ENCODE measurements at regions not wholly inside any gene's neighbourhood (a gene's known extent, or its start where the extent isn't known, plus 50 kb on each side); places are given as distances from the start of the nearest gene placed in this dataset.

GRCh38 chrX:94551831-94552230 lies 877.8 kb downstream of the FAM133A start:
- no peak for DNase-seq
- intact Hi-C loops (cut with DNase I; ENCODE audit: low total_unique reads) = no loop called here
- H3K9me3 ChIP-seq = no peaks in the 10 kb centered on the region
- no peaks in the 10 kb centered on the region for H3K27me3 ChIP-seq
- H3K36me3 ChIP-seq (ENCODE audit: low read depth, missing control alignments) = no peaks in the 10 kb centered on the region
- no peak overlapping the region for H3K27ac ChIP-seq
- WGBS, 2 donors = 64 to 77% methylated on average over 4 of the region's 4 CpGs
- H3K4me3 ChIP-seq = no peak overlapping the region
- no peak for TF ChIP-seq POLR2A (IDR thresholded peaks at IDR 0.05)
- TF ChIP-seq, protein P1, sequence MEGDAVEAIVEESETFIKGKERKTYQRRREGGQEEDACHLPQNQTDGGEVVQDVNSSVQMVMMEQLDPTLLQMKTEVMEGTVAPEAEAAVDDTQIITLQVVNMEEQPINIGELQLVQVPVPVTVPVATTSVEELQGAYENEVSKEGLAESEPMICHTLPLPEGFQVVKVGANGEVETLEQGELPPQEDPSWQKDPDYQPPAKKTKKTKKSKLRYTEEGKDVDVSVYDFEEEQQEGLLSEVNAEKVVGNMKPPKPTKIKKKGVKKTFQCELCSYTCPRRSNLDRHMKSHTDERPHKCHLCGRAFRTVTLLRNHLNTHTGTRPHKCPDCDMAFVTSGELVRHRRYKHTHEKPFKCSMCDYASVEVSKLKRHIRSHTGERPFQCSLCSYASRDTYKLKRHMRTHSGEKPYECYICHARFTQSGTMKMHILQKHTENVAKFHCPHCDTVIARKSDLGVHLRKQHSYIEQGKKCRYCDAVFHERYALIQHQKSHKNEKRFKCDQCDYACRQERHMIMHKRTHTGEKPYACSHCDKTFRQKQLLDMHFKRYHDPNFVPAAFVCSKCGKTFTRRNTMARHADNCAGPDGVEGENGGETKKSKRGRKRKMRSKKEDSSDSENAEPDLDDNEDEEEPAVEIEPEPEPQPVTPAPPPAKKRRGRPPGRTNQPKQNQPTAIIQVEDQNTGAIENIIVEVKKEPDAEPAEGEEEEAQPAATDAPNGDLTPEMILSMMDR (IDR thresholded peaks at IDR 0.05) = no peak
- H3K4me1 ChIP-seq = no peaks in the 10 kb centered on the region

- no peak for TF ChIP-seq POLR2A (IDR thresholded peaks at IDR 0.05)
- TF ChIP-seq, protein P1 (IDR thresholded peaks at IDR 0.05) = no peak
- 47 to 58% methylated on average over 3 to 4 of the region's 4 CpGs for WGBS, 2 donors
- Histone ChIP-seq H3K4me3 (no peak overlapping the region), H3K27me3 (no peaks in the 10 kb centered on the region), H3K27ac (no peak overlapping the region), H3K9me3 (no peaks in the 10 kb centered on the region), H3K36me3 (ENCODE audit: low read depth, missing control alignments) (no peaks in the 10 kb centered on the region), H3K4me1 (no peaks in the 10 kb centered on the region)
- intact Hi-C loops (cut with DNase I; ENCODE audit: low total_unique reads) = no loop called here
- DNase-seq = no peak
Measured at GRCh38 chrX:94560930-94561329, 886.9 kb downstream of the FAM133A start.

GRCh38 chrX:94576367-94577004 lies 902.5 kb downstream of the FAM133A start:
- DNase-seq = no peak
- H3K4me3 ChIP-seq = no peak overlapping the region
- 74 to 90% methylated on average over 2 of the region's 2 CpGs for WGBS, 2 donors
- H3K27me3 ChIP-seq = no peaks in the 10 kb centered on the region
- TF ChIP-seq, protein P1 (IDR thresholded peaks at IDR 0.05) = peak in 1 of 3 experiments; percentile 27
- TF ChIP-seq POLR2A (IDR thresholded peaks at IDR 0.05) = no peak
- intact Hi-C loops (cut with DNase I; ENCODE audit: low total_unique reads) = no loop called here
- no peaks in the 10 kb centered on the region for H3K9me3 ChIP-seq
- H3K27ac ChIP-seq = no peak overlapping the region
- H3K4me1 ChIP-seq = no peaks in the 10 kb centered on the region
- no peaks in the 10 kb centered on the region for H3K36me3 ChIP-seq (ENCODE audit: low read depth, missing control alignments)

GRCh38 chrX:94600077-94600476 lies 926.1 kb downstream of the FAM133A start:
- Histone ChIP-seq H3K4me3 (no peak overlapping the region), H3K36me3 (ENCODE audit: low read depth, missing control alignments) (no peaks in the 10 kb centered on the region), H3K4me1 (no peaks in the 10 kb centered on the region), H3K9me3 (no peaks in the 10 kb centered on the region), H3K27me3 (no peaks in the 10 kb centered on the region), H3K27ac (no peak overlapping the region)
- 77 to 93% methylated on average over 3 to 6 of the region's 6 CpGs for WGBS, 2 donors
- TF ChIP-seq POLR2A (IDR thresholded peaks at IDR 0.05) = no peak
- TF ChIP-seq, protein P1 (IDR thresholded peaks at IDR 0.05) = no peak
- no peak for DNase-seq
- intact Hi-C loops (cut with DNase I; ENCODE audit: low total_unique reads) = no loop called here

DNA sequence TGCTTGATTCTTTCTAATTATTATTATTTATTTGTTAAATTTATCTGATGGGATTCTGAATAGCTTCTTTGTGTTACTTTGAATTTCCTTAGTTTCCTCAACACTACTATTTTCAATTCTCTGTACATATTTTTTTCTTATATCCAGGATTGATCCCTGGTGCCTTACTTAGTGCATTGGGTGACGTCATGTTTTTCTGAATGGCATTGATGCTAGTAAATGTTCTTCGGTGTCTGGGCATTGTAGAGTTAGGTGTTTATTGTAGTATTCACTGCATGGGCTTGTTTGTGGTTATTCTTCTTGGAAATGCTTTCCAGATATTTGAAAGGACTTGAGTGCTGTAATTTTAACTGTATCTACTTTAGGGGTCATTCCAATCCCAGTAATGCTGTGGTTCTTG lies 938.1 kb downstream of the FAM133A start:
- DNase-seq = no peak
- TF ChIP-seq, protein P1 (IDR thresholded peaks at IDR 0.05) = no peak
- no peak for TF ChIP-seq POLR2A (IDR thresholded peaks at IDR 0.05)
- Histone ChIP-seq H3K9me3 (no peaks in the 10 kb centered on the region), H3K4me3 (no peak overlapping the region), H3K4me1 (no peaks in the 10 kb centered on the region), H3K36me3 (ENCODE audit: low read depth, missing control alignments) (no peaks in the 10 kb centered on the region), H3K27me3 (no peaks in the 10 kb centered on the region), H3K27ac (no peak overlapping the region)
- WGBS, 2 donors = 94% methylated on average over 2 of the region's 2 CpGs
- intact Hi-C loops (cut with DNase I; ENCODE audit: low total_unique reads) = no loop called here
